K562 (cell line): ENCODE measurements at regions not wholly inside any gene's neighbourhood (a gene's known extent, or its start where the extent isn't known, plus 50 kb on each side); places are given as distances from the start of the nearest gene placed in this dataset.
A peak's percentile ranks its signal among the peaks of the same experiment; 100 is the strongest.

Experiments
- BHLHE40 ChIP-seq: IDR thresholded peaks from 2 replicates; pipeline ENCODE4 v1.6.1; 2011; ENCODE audit warnings: low read length, improper control_type of control experiment
- ETS1 ChIP-seq: conservative IDR thresholded peaks from 2 replicates; pipeline ENCODE4 v1.6.1; 2011; ENCODE audit warnings: low read depth, mild to moderate bottlenecking, low read length; ENCODE audit not compliant: control insufficient read depth
- ETV5 ChIP-seq: sonication (generic); formaldehyde crosslinking; IDR thresholded peaks from 2 replicates; pipeline ENCODE4 v1.4.0; 2020; ENCODE audit warnings: low read depth, mild to moderate bottlenecking, missing genetic modification reagents
- FIP1L1 ChIP-seq: fragments of 200-400 bp; formaldehyde crosslinking; IDR thresholded peaks from 2 replicates; pipeline ENCODE4 v1.6.1; 2018; ENCODE audit warnings: mild to moderate bottlenecking, low read depth, low read length; ENCODE audit not compliant: poor library complexity, severe bottlenecking
- IFI16 ChIP-seq: fragments of 250-450 bp; sonication (Bioruptor Pico); IDR thresholded peaks from 2 replicates; pipeline ENCODE4 v2.1.2; 2022; ENCODE audit warnings: mild to moderate bottlenecking, inconsistent platforms
- SIN3A ChIP-seq, 2 experiments: fragments of 150-350 bp in 1 of 2; IDR thresholded peaks; 2 replicates each; pipeline ENCODE4 v1.6.1; 2011 to 2016; ENCODE audit warnings: borderline replicate concordance in 2 of 2, low read depth in 2 of 2, low read length in 2 of 2, mild to moderate bottlenecking in 2 of 2, moderate library complexity in 2 of 2; ENCODE audit not compliant: control insufficient read depth in 1 of 2
- SRF ChIP-seq, 2 experiments: fragments of 250-450, 450-650 bp in 1 of 2; sonication (Bioruptor Pico) in 1 of 2; sonication (generic) in 1 of 2; formaldehyde crosslinking; IDR thresholded peaks; 2 replicates each; pipeline versions ENCODE4 v1.5.0 to v1.5.1; 2020 to 2022; ENCODE audit warnings: mild to moderate bottlenecking in 1 of 2, missing genetic modification reagents in 1 of 2
- SUPT5H ChIP-seq: fragments of 450-650 bp; IDR thresholded peaks from 2 replicates; pipeline ENCODE4 v1.6.1; 2016
- YY1 ChIP-seq, 3 experiments: IDR thresholded peaks; 2 replicates each; pipeline ENCODE4 v1.6.1; 2011; ENCODE audit warnings: low read length in 2 of 3, mild to moderate bottlenecking in 2 of 3, moderate library complexity in 2 of 3, borderline replicate concordance in 1 of 3, control low read depth in 1 of 3, low read depth in 1 of 3; ENCODE audit not compliant: insufficient read depth in 3 of 3, insufficient replicate concordance in 2 of 3, control insufficient read depth in 1 of 3, insufficient read length in 1 of 3; ENCODE audit errors: extremely low read depth in 1 of 3
- ZKSCAN8 ChIP-seq: fragments of 200-800 bp; sonication (Bioruptor generic); IDR thresholded peaks from 2 replicates; pipeline ENCODE4 v1.6.1; 2016; ENCODE audit warnings: missing genetic modification characterization, missing compliant biosample characterization
- ZNF398 ChIP-seq: fragments of 250-450 bp; sonication (Bioruptor Pico); IDR thresholded peaks from 2 replicates; pipeline ENCODE4 v1.8.0; 2021; ENCODE audit warnings: moderate library complexity, mild to moderate bottlenecking, inconsistent platforms
- ZNF717 ChIP-seq: fragments of 250-450 bp; sonication (Bioruptor Pico); IDR thresholded peaks from 2 replicates; pipeline ENCODE4 v1.5.0; 2021
- ZZZ3 ChIP-seq: fragments of 450-650 bp; IDR thresholded peaks from 2 replicates; pipeline ENCODE4 v1.6.1; 2016; ENCODE audit warnings: antibody characterized with exemption, mild to moderate bottlenecking, moderate library complexity
- TF ChIP-seq, protein P1 (sequence below): sonication (generic); formaldehyde crosslinking; IDR thresholded peaks from 2 replicates; pipeline ENCODE4 v1.8.1; 2022; ENCODE audit warnings: missing genetic modification reagents
- TF ChIP-seq, protein P2 (sequence below), 2 experiments: fragments of 450-650 bp; IDR thresholded peaks; 2 replicates each; pipeline ENCODE4 v1.6.1; 2016; ENCODE audit warnings: mild to moderate bottlenecking in 2 of 2, borderline replicate concordance in 1 of 2, low read depth in 1 of 2, moderate library complexity in 1 of 2

- TF ChIP-seq ZNF398 (peak; percentile 99), SUPT5H (no peak), SIN3A (IDR thresholded peaks at IDR 0.05; ENCODE audit: borderline replicate concordance in 2 of 2, control insufficient read depth in 1 of 2, low read depth in 2 of 2, low read length in 2 of 2) (no peak), SRF (CRISPR knock-in tag; IDR thresholded peaks at IDR 0.05) (peak in 1 of 2 experiments; percentile 96; a peak in 2 of 4 replicates), YY1 (IDR thresholded peaks at IDR 0.05; ENCODE audit: borderline replicate concordance in 1 of 3, control insufficient read depth in 1 of 3, extremely low read depth in 1 of 3, insufficient read depth in 3 of 3, insufficient read length in 1 of 3, insufficient replicate concordance in 2 of 3, low read depth in 1 of 3, low read length in 2 of 3) (peak in 1 of 3 experiments; percentile 44), FIP1L1 (no peak), ZZZ3 (no peak), ETV5 (CRISPR knock-in tag) (no peak), ZNF717 (CRISPR knock-in tag) (peak; percentile 91), BHLHE40 (peak; percentile 65), ETS1 (no peak), IFI16 (CRISPR knock-in tag) (peak; percentile 100), ZKSCAN8 (peak; percentile 95)
- TF ChIP-seq, protein P1, sequence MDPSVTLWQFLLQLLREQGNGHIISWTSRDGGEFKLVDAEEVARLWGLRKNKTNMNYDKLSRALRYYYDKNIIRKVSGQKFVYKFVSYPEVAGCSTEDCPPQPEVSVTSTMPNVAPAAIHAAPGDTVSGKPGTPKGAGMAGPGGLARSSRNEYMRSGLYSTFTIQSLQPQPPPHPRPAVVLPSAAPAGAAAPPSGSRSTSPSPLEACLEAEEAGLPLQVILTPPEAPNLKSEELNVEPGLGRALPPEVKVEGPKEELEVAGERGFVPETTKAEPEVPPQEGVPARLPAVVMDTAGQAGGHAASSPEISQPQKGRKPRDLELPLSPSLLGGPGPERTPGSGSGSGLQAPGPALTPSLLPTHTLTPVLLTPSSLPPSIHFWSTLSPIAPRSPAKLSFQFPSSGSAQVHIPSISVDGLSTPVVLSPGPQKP = no peak
- TF ChIP-seq, protein P2, sequence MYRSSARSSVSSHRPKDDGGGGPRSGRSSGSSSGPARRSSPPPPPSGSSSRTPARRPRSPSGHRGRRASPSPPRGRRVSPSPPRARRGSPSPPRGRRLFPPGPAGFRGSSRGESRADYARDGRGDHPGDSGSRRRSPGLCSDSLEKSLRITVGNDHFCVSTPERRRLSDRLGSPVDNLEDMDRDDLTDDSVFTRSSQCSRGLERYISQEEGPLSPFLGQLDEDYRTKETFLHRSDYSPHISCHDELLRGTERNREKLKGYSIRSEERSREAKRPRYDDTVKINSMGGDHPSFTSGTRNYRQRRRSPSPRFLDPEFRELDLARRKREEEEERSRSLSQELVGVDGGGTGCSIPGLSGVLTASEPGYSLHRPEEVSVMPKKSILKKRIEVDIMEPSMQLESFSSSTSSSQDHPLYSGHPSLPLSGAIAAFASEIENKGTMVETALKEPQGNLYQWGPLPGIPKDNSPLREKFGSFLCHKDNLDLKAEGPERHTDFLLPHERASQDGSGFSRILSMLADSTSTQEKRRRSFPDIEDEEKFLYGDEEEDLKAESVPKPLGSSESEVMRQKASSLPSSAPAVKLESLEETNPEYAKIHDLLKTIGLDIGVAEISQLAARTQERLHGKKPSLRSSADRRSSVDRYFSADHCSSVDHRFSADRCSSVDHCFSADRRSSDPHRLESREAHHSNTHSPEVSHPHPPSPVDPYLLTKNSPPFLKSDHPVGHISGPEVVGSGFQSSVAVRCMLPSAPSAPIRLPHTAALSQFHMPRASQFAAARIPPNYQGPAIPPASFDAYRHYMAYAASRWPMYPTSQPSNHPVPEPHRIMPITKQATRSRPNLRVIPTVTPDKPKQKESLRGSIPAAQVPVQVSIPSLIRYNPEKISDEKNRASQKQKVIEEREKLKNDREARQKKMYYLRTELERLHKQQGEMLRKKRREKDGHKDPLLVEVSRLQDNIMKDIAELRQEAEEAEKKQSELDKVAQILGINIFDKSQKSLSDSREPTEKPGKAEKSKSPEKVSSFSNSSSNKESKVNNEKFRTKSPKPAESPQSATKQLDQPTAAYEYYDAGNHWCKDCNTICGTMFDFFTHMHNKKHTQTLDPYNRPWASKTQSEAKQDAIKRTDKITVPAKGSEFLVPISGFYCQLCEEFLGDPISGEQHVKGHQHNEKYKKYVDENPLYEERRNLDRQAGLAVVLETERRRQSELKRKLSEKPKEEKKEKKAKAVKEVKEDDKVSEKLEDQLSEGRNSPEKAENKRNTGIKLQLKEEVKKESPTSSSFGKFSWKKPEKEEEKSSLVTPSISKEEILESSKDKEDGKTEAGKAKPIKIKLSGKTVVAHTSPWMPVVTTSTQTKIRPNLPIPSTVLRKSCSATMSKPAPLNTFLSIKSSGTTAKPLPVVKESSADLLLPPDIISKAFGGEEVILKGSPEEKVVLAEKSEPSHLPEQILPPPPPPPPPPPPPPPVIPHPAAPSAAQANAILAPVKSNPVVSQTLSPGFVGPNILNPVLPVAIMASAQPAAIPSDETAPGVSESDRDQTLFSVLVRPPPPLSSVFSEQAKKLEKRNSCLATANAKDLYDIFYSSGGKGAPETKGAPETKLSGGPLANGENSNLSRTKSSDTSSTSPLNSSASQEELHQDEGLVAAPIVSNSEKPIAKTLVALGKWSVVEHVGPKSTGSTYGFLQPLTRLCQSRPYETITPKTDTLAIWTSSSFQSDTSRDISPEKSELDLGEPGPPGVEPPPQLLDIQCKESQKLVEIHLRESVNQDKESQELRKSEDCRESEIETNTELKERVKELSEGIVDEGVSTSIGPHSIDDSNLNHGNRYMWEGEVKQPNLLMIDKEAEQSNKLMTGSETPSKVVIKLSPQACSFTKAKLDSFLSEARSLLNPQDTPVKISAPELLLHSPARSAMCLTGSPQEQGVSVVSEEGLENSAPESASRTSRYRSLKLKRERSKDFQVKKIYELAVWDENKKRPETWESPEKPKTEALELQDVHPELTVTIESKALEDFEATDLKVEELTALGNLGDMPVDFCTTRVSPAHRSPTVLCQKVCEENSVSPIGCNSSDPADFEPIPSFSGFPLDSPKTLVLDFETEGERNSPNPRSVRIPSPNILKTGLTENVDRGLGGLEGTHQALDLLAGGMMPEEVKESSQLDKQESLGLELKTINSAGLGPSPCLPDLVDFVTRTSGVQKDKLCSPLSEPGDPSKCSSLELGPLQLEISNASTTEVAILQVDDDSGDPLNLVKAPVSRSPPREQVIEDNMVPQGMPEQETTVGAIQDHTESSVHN (IDR thresholded peaks at IDR 0.05; ENCODE audit: borderline replicate concordance in 1 of 2, low read depth in 1 of 2) = no peak
These were observed 597.4 kb upstream of the CDH5 start (continued) for GRCh38 chr16:65769055-65769465.
